ENCODE measurements at regions not wholly inside any gene's neighbourhood (a gene's known extent, or its start where the extent isn't known, plus 50 kb on each side); places are given as distances from the start of the nearest gene placed in this dataset.

DNA sequence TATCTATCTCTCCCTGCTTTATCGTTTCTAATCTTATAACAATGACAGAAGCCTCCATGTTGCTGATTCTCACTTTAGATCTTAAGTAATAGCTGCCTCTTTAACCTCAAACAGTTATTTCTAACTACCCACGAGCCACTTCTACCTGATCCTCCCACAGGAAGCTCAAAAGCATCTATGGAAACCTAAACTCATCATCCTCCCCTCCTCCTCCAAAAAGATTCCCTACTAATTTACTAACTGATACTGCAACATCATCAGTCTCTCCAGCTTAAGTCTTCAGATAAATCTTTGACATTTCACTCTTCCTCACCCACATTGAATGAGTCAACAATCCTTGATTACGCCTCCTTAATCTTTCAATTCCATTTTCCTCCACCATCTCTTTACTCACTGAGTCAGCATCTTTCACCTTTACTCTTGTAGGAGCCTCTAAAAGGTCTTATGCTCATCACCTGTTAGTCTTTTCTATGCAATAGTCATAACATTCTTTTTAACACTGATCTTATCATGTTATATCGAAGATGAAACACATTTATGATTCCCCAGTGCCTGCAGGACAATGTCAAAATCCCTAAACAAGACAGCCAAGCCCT lies 526.7 kb upstream of the CDH4 start:
- no peak for DNase-seq

DNA sequence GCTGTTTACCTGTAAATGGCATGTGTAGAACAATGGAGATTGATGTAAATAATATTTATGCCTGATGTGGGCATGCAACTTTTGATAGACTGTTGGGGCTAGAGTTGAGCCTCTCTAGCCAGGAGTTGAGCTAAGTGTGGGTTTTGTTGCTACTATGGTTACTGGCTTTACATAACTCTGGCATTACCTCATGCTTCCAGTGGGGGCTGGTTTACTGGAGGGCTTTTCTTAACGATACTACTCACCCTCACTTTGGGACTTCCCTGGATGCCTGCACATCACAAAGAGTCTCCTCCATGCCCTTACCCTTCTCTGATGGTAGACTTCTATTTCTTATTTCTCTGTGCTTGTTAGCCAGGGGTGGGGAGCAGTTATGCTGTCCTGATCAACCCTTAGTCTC lies 524.6 kb upstream of the CDH4 start:
- no peak for DNase-seq

DNA sequence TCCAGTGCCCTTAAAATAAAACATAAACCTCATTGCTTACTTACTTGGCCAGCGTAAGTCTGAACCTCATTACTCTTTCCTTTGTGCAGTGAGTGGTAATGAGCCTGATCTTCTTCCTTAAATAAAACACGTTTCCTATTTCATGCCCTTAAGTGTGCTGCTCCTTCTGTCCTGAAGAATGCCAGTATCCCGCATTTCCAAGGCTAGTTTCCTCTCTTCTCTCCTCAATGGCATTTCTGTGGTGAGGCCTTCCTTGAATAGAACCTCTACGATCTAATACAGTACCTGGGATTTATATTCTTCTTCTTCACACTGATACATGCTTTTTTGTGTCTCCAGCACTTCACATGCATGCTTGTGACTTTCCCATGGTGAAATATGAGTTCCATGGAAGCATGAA lies 523.4 kb upstream of the CDH4 start:
- no peak for DNase-seq

DNA sequence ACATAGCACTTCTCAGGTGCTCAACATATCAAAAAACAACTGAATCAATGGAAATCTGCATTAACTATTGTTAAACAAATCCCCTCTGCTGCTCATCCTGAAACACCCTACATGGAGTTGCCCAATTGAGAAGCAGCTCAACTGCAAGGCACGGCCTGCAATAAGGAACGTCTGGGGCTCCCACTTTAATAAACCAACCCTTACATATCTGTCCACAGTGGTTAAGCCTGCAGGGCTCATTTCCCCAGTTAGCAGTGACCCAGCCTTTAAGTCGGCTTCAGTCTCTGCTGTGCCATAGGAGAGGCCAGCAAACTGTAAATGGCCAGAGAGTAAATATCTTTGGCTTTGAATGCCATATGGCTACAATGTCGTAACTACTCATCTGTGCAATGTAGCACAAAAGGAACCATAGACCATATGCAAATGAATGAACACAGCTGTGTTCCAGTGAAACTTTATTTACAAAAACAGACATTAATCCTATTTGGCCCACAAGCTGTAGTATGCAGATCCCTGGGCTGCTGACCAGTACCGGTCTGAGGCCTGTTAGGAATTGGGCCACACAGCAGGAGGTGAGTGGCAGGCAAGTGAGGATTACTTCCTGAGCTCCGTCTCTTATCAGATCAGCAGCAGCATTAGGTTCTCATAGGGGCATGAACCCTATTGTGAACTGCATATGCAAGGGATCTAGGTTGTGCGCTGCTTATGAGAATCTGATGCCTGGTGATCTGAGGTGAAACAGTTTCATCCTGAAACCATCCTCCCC lies 522.7 kb upstream of the CDH4 start:
- DNase-seq = no peak

DNA sequence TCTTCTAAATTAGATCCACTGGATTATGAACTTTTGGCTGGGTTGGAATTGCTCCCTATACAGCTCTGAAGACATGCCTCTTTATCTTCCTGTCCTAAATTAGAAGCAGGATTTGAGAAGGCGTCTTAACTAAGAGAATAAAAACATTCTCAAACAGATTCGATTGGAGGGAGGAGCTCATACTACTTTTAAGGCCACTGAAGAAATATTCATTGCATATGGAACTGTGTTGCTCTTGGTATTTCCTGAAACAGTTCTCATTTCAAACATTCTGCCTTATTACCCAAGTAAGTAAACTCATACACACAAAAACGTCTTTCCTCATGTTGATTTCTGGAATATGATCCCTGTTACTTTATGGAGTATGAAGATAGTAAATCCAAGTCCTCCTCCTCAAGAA lies 519.7 kb upstream of the CDH4 start:
- no peak for DNase-seq

DNA sequence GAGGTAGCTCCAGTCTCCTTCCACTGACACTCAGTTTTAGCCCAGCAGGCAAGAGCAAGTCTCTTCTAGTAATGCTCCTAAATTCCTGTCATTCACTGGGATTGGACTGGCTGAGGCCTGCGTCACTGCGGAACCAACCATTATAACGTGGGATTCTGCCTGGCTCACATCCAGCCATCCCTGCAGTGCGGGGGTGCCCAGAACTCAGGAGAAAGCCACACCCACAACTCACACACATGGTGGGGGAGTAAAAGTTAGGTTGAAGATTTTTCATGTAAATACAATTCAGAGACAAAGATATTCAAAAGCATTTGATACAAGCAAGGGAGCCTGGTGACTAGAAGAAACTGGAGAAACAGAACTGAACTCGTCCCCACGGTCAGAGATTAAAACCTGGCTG lies 504.0 kb upstream of the CDH4 start:
- no peak for DNase-seq

DNA sequence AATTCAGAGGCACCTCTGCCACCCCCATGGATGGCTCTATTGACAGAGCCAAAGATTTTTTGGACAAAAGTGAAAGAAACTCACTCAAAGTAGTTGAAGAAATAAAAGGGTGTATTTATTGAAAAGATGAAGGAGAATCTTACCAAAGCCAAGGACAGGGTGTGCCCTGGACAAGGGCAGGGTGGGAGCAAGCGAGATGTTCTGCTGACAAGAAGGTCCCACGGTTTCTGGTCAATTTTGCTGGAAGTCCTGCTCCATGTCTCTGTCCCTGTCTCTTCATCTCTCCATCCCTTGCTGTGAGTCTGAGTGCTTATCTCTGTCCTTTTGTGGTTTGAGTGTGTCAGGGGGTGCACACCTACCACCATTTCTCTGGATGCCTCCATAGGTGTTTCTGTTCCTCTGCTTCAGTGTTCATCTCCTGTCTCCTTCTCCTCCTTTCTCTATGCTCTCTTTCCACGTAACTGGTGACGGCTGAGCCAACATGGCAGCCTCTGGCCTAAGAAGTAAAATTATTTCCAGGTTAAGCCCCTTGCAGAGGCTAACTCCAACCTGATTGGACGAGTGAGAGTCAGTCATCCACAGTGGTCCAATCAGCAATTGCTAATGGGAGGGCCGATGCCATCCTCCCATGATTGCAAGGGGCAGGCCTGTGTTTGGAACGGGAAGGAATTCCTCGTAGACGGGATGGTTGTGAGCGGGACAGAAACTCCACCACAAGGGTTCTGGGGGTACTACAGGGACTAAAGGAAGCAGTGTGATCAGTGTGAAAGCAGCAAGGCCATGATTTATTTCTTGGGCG lies 502.1 kb upstream of the CDH4 start:
- DNase-seq = no peak

DNA sequence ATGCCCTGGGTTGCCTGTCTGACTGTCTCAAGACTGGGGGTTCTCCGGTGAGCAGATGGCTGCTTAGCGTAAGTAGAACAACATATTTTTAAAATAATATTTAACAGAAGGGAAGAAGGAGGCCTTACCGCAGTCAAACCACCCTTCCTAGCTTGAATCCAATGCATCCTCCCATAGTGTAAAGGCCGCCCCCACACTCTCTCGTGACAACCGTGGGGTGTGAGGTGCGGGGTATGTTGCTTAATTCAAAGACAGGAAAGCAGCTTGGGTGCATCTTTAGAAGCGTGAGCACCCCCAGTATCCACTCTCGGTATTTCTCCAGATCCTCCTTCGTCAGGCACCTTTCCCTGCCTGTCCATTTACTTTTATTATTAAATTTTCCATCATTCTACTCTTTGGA lies 501.2 kb upstream of the CDH4 start:
- DNase-seq = no peak

DNA sequence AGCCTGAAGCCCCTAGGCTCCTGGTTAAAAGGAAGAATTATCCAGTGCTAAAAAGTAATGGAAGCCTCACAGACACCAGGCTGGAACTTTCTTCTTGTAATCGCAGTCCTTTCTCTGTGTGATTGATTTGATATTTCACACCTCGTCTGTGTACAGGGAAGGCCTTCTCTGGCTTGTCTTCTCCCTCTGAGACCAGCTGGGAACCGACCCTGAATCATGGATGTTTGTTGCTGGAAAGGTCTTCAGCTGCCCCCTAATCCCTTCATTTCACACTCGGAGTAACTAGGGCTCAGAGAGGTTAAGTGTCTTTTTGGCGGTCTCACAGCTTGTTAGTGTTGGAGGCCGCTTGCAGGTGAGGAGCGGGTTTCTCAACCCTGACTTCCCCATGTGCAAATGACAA lies 500.2 kb upstream of the CDH4 start:
- no peak for DNase-seq

DNA sequence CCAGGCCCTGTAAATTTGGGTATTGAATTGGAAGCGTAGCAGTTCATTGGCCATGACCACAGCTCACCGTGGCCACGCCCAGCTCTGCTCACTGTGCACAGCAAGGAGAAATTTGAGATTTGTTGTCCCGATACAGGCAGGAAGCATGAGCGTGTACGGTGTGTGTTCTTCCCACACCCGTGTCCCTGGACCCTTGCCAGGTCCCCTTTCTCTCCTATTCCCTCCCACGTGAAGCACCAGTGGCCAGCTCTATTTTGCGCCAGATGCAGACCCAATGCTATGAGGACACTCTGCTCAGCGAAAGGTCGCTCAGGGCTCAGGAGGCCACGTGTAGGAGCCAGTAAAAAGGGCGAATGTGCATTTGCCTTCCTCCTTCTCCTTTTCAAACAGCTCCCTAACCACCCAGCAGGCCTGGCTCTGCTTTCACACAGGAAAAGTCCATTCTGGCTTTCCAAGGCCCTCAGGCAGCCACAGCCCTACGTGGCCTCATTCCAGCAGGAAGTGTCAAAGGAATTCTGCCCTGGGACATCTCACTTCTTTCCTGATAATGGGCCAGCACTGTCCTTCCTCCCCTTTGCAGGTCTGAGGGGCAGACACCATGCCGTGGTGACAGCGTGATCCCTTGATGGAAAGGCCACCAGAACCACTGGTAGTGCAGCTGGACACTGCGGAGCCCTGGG lies 499.2 kb upstream of the CDH4 start:
- DNase-seq = no peak

DNA sequence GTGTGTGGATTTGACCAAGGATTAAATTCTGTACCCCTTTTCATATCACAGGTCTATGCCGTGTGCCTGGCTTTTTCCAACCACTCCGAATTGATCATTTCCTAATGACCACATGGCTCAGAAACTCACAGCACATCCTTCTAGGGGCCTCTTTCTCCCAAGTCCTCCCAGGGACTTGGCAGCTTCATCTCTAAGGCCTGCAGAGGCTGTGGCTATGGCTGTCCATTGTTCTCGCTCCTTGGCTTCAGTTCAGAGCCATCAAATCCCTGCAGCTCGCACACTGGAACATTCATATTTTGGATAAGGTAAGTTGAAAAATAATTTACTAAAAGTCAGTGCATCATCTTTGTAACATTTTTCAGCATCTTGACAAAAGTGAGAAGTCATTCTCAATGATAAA lies 497.2 kb upstream of the CDH4 start:
- DNase-seq = no peak

DNA sequence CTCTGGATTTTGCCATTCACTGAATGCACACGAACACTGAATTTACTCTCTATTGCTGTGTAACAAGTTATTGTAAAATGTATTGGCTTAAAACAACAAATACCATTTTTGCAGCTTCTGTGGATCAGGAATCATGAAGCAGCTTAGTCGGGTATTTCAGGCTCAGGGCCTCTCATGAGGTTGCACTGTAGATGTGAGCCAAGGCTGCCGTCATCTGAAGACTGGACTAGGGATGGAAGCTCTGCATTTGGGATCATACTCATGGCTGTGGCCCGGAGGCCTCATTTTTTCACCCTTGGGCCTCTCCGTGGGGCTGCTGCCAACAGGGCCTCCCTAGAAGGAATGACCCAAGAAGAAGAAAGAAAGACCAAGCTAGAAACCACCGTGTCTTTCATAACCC lies 492.4 kb upstream of the CDH4 start:
- DNase-seq = no peak

DNA sequence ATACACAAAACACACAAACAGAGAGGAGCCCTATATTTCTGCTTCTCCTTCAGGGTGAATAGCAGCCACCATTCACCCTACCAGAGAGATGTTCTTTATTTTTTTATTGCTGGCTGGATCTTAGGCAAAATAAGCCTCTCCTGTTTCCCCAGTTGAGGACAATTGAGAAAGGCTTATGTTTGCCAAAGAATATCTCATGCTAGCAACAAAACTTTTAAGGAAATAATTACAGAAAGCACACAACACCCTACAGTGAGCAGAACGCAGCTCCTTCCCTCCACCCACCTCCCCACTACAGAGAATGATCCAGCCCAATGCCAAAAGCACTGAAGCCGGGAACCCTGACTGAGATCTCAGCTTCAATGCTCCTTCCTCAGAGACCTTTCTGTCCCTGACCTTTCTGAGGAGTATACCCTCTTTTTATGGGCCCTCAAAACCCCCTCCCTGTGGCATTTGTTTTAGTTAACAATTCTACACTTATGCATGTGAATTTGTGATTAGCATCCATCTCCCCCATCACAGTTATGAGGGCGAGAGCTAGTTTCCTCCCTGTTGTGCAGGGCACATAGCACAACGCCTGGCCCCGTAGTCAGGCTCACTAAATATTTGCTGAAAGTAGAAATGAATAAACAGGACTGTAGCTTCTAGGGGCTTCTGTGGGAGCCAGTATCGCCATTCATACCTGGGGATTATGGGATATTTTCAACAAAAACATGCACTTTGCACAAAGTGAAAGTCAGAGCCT lies 491.6 kb upstream of the CDH4 start:
- no peak for DNase-seq

DNA sequence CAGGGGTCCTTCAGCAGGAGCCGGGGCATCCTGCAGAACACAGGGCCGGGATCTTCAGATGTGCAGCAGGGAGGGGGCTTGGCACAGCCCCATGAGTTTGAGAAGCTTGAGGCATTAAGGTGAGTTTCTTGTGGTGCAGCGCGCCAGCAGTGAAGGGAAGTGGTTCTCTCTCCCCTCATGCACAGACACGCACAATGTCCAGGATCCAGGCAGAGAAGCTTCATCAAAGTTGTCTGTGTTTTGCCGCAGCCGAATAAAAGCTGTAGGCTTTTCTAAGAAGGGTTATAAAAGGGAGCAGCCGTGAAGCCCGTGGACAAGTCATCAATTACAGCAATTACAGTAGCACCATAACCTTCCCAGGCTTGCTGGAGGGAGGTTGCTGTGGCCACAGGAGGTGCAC lies 491.0 kb upstream of the CDH4 start:
- DNase-seq = no peak

DNA sequence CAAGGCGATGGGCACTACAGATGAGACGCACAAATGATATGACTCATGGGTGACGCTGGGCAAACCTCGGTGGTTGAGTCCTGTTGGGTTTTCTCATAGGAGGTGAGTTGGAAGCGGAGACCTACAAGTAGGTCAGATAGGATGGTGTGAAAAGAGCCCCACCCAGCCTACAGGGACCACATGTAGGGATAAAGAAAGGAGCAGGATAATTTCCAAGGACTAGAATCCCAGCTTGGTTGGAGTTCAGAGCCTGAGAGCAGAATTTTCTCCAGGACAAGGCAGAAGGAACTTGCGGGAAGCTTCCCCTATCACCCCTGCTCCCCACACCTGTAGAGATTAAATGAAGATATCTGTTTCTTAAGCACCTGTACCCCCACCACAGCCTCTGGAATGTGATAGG lies 489.7 kb upstream of the CDH4 start:
- DNase-seq = no peak

DNA sequence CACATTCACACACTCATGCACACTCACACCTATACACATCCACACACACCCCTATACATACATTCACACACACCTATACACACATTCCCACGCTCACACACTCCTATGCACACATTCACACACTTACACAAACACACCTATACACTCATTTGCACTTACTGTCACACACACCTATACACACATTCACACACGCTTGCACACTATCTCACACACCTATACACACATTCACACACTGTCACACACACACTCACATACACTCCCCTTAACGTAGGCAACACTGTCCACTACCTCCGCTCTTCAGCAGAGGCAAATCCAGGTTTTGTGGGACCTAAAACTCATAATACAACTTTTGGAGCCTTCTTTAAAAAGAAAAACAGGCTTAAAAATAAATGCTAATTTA lies 487.7 kb upstream of the CDH4 start:
- no peak for DNase-seq

DNA sequence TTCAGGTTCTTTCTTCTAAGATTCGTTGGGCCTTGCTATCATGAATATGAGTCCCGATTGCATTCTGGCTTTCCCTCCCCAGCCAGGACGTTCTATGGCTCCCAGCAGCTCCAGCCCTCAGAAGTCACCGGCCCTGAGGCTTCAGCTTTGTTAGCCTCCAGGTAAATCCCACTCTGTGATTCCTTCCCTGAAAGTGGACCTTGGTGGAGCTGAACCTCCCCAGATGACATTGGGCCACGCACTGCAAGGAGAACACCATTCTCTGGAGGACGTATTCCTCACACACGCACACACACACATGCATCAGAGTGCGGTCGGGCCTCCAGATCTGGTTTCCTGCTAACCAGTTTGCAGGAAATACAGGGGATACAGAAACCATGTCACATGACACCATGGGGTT lies 487.3 kb upstream of the CDH4 start:
- DNase-seq = no peak

DNA sequence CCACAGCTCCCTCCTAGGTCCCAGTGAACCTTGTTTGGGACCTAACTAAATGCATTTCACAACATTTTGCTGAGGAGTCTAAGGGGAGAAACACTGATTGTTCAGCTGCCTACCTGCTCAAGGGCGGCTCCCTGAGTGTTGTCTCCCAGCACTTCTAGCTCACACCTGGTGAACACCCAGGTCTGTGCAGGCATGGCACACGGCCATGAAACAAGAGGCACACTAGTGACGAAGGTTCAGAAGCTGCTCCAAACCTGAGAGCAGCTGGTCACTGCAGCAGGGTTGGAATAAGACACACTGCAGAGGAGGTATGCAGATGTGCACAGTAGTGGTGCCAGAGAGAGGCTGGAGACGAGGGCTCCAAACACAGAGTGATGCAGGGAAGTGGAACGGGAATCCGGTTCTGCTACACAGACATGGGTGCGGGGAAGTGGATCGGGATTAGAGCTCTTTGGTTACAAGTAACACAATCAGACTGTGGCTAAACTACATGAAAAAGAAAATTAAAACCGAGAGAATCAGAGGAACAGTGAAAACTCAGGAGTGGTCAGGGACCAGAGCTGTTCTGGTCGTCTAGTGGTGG lies 486.1 kb upstream of the CDH4 start:
- no peak for DNase-seq

DNA sequence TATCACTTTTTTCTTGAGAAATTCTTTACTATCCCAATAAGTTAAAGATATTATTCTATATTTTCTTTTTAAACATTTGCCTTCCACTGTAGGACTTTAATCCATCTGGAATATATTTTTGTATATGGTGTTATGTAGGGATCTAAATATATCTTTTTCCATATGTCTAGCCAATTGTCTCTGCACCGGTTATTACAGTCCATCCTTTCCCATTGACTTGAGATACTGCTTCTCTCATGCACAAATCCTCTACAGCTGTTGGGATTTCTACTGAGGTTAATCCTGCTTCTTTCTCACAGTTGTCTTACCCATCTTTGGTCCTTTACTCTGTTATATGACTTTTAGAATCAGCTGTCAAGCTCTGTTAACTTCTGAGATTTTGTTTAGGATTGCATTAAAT lies 483.8 kb upstream of the CDH4 start:
- DNase-seq = no peak

DNA sequence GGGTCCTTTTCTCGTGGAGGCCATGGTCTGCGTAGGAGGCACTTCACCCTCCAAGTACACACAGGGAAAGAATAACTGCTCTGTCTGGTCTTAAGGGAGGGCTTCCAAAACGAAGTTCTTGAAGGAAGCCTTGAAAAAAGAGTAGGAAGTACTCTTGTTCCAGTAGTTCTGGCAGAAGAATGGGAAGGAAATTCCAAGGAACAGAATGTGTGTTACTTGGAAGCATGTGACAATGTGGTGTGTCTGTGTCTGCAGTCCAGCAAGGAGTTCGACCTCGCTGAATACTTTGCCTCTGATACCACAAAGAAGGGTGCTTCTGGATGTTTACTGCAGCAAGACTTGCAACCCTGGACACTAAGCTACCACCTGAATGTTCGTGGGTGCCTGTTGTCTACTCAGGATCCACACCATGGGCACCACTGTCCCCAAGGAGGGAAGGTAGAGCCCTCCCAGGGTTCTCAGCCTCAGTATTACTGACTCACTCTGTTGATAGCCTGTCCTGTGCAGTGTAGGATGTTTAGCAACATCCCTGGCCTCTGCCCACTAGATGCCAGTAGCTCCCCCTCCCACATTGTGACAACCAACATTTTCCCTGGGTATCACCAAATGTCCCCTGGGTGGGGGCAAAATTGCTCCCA lies 471.6 kb upstream of the CDH4 start:
- DNase-seq = no peak

DNA sequence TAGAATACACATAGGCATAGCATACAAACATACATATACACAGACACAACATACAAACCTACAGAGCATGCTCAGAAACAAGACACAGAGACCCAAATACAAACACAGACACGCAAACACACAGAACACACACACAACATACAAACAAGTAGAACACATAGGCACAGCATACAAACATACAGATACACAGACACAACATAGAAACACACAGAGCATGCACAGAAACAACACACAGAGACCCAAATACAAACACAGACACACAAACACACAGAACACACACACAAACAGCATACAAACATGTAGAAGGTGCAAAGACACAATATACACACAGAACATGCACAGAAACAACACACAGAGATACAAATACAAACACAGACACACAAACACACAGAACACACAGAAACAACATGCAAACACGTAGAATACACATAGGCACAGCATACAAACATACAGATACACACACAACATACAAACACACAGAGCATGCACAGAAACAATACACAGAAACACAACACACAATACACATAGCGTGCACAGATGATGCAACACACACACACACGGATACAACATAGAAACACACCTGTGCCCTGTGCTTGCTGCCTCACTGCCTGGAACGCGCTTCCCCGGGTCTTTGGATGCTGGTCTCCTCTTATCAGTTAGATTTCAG lies 469.0 kb upstream of the CDH4 start:
- DNase-seq = no peak

DNA sequence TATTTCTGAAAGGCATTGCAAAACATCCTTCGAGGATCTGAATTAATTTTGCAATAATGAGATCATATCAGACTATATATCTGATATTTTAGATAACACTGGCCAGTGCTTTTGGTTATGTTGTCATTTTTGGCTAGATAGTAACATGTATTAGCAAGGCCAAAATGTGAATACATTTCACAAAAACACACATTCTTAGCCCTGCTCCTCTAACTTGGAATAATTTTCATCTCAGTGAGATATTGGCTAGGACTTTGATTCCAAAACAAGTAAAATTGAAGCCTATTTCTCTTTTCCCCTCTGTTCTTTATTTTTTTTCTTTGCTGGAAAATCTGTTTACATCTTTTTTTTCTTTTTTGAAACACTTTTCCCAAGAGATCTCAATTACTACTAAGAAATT lies 466.8 kb upstream of the CDH4 start:
- DNase-seq = no peak
